B cell (primary cell): ENCODE measurements at regions not wholly inside any gene's neighbourhood (a gene's known extent, or its start where the extent isn't known, plus 50 kb on each side); places are given as distances from the start of the nearest gene placed in this dataset.

ENCODE experiments used
- ATAC-seq: fragments of 200-7000 bp; cut with Tn5 transposase; one replicate; pipeline ENCODE4 v1.10.0; 2021; ENCODE audit warnings: low read depth, mild to moderate bottlenecking, moderate number of reproducible peaks, moderate library complexity
- CTCF ChIA-PET: fragments of 350-600 bp; sonication (Branson Sonifier 250); formaldehyde crosslinking; loops from one replicate; lab custom pipeline; 2021; ENCODE audit warnings: antibody characterized with exemption, inconsistent platforms; lab: Charles Lee
- POLR2A ChIA-PET: fragments of 350-600 bp; sonication (Branson Sonifier 250); formaldehyde crosslinking; loops from one replicate; lab custom pipeline; 2021; ENCODE audit warnings: antibody characterized with exemption; lab: Charles Lee
- DNase-seq: peaks from one replicate; pipeline ENCODE4 v3.0.0; 2013
- H2AFZ ChIP-seq: 2 replicates; pipeline ENCODE4 v1.6.1; 2012; ENCODE audit warnings: mild to moderate bottlenecking, low read depth, low read length; ENCODE audit not compliant: insufficient read depth, poor library complexity, severe bottlenecking
- H3K27ac ChIP-seq, 2 donors: 1 replicate in 1 of 2; 2 replicates in 1 of 2; pipeline ENCODE4 v1.5.1; 2012 to 2013; ENCODE audit warnings: low read length in 2 of 2, mild to moderate bottlenecking in 2 of 2, moderate library complexity in 1 of 2
- H3K27me3 ChIP-seq, 4 experiments: fragments of 200-600 bp in 1 of 4; sonication (generic) in 1 of 4; replicated peaks in 1 of 4; 1 replicate in 2 of 4; 2 replicates in 2 of 4; pipeline versions ENCODE4 v1.6.1 to v1.7.0; 2013 to 2016; ENCODE audit warnings: low read length in 3 of 4, mild to moderate bottlenecking in 2 of 4, mixed read lengths in 1 of 4, moderate library complexity in 1 of 4; ENCODE audit not compliant: insufficient read depth in 4 of 4, control insufficient read depth in 3 of 4; ENCODE audit errors: control extremely low read depth in 1 of 4
- H3K36me3 ChIP-seq, 2 experiments: replicated peaks in 1 of 2; 1 replicate in 1 of 2; 2 replicates in 1 of 2; pipeline versions ENCODE4 v1.6.1 to v1.7.1; 2013; ENCODE audit warnings: low read length in 1 of 2; ENCODE audit not compliant: insufficient read depth in 2 of 2, control insufficient read depth in 1 of 2; ENCODE audit errors: control extremely low read depth in 1 of 2, extremely low read depth in 1 of 2
- H3K4me1 ChIP-seq, 2 donors: fragments of 200-600 bp in 1 of 2; sonication (generic) in 1 of 2; 1 replicate in 1 of 2; 2 replicates in 1 of 2; pipeline versions ENCODE4 v1.5.1 to v1.6.1; 2013 to 2017; ENCODE audit warnings: low read length in 2 of 2; ENCODE audit not compliant: control insufficient read depth in 2 of 2, insufficient read depth in 2 of 2
- H3K4me2 ChIP-seq: replicated peaks from 2 replicates; pipeline ENCODE3; 2012; ENCODE audit warnings: mild to moderate bottlenecking, low read depth, low read length; ENCODE audit not compliant: poor library complexity, severe bottlenecking
- H3K4me3 ChIP-seq, 5 experiments: fragments of 200-600 bp in 1 of 5; sonication (generic) in 1 of 5; 1 replicate in 3 of 5; 2 replicates in 2 of 5; pipeline versions ENCODE4 v1.5.1 to v1.7.0; 2011 to 2016; ENCODE audit warnings: low read length in 4 of 5, mild to moderate bottlenecking in 4 of 5, low read depth in 2 of 5, control low read depth in 1 of 5, moderate library complexity in 1 of 5; ENCODE audit not compliant: insufficient read depth in 1 of 5; ENCODE audit errors: control extremely low read depth in 1 of 5, extremely low read depth in 1 of 5
- H3K79me2 ChIP-seq: fragments of 200-600 bp; sonication (generic); one replicate; pipeline ENCODE4 v1.6.0; 2016; ENCODE audit warnings: low read length; ENCODE audit not compliant: control insufficient read depth, insufficient read depth
- H3K9ac ChIP-seq: fragments of 200-600 bp; sonication (generic); 2 replicates; pipeline ENCODE4 v1.6.1; 2017; ENCODE audit warnings: mild to moderate bottlenecking, low read length, moderate library complexity
- H3K9me3 ChIP-seq, 3 donors: one replicate each; pipeline versions ENCODE4 v1.6.1 to v1.7.1; 2013; ENCODE audit warnings: low read length in 2 of 3; ENCODE audit not compliant: control insufficient read depth in 2 of 3, insufficient read depth in 1 of 3; ENCODE audit errors: control extremely low read depth in 1 of 3
- H4K20me1 ChIP-seq: 2 replicates; pipeline ENCODE4 v1.6.0; 2012; ENCODE audit warnings: mild to moderate bottlenecking, low read length; ENCODE audit not compliant: insufficient read depth, control insufficient read depth, poor library complexity, severe bottlenecking
- H3K27ac Mint-ChIP-seq: one replicate; pipeline ENCODE4 v1.8.0; 2021; ENCODE audit warnings: mixed read lengths
- H3K27me3 Mint-ChIP-seq: one replicate; pipeline ENCODE4 v1.8.0; 2021; ENCODE audit warnings: mixed read lengths
- H3K4me1 Mint-ChIP-seq: one replicate; pipeline ENCODE4 v1.8.0; 2021; ENCODE audit warnings: mixed read lengths
- H3K4me3 Mint-ChIP-seq: one replicate; pipeline ENCODE4 v1.8.0; 2021; ENCODE audit warnings: mixed read lengths
- H3K9me3 Mint-ChIP-seq: one replicate; pipeline ENCODE4 v1.8.0; 2022; ENCODE audit warnings: mixed read lengths; ENCODE audit not compliant: insufficient read depth
- CTCF ChIP-seq: fragments of 200-600 bp; IDR thresholded peaks from one replicate; pipeline ENCODE4 v1.8.0; 2022; ENCODE audit warnings: antibody characterized with exemption, mild to moderate bottlenecking
- EZH2 ChIP-seq: IDR thresholded peaks from 2 replicates; pipeline ENCODE4 v1.6.1; 2012; ENCODE audit warnings: borderline replicate concordance, low read depth, mild to moderate bottlenecking, moderate library complexity, low read length; ENCODE audit not compliant: insufficient read depth, poor library complexity, severe bottlenecking
- WGBS: methylation state at CpG from one replicate; pipeline ENCODE4 v1.1.5; 2013; ENCODE audit warnings: missing lambda C conversion rate; ENCODE audit not compliant: insufficient coverage; 5-methylcytosine and 5-hydroxymethylcytosine counted together
- intact Hi-C: fragments of 100-400 bp; cut with micrococcal nuclease; formaldehyde crosslinking; loops from one replicate; pipeline ENCODE4 v1.10.0; 2022

- TF ChIP-seq EZH2: no peak
- H3K27me3 ChIP-seq: no peaks in the 10 kb centered on the region
- no peak overlapping the region for H3K4me2 ChIP-seq
- no peaks in the 10 kb centered on the region for H3K9me3 Mint-ChIP-seq
- ChIA-PET CTCF (no interaction called here), POLR2A (no interaction called here)
- H3K4me3 Mint-ChIP-seq: no peak overlapping the region
- H3K27ac Mint-ChIP-seq: no peak overlapping the region
- H3K4me1 Mint-ChIP-seq: no peaks in the 10 kb centered on the region
- H3K27ac ChIP-seq: no peak overlapping the region
- no peaks in the 10 kb centered on the region for H3K4me1 ChIP-seq
- no peak for ATAC-seq
- no peaks in the 10 kb centered on the region for H3K79me2 ChIP-seq
- no peak overlapping the region for H2AFZ ChIP-seq
- H4K20me1 ChIP-seq: no peaks in the 10 kb centered on the region
- no peaks in the 10 kb centered on the region for H3K9me3 ChIP-seq
- peaks cover 43% of the 10 kb centered on the region for H3K27me3 Mint-ChIP-seq
- H3K36me3 ChIP-seq: no peaks in the 10 kb centered on the region
- H3K4me3 ChIP-seq: no peak overlapping the region
- DNase-seq: no peak
- intact Hi-C loops: no loop called here
- H3K9ac ChIP-seq: no peak overlapping the region
Measured at GRCh38 chr6:16974387-16974673, 127.5 kb upstream of the STMND1 start.

GRCh38 chr6:16973545-16974386 lies 128.1 kb upstream of the STMND1 start:
- H3K4me2 ChIP-seq: no peak overlapping the region

More at GRCh38 chr6:16973545-16974386, 128.1 kb upstream of the STMND1 start:
- Histone ChIP-seq H3K4me3 (no peak overlapping the region), H4K20me1 (no peaks in the 10 kb centered on the region), H3K27me3 (no peaks in the 10 kb centered on the region), H3K9ac (no peak overlapping the region), H2AFZ (no peak overlapping the region), H3K79me2 (no peaks in the 10 kb centered on the region), H3K4me1 (no peaks in the 10 kb centered on the region), H3K27ac (no peak overlapping the region), H3K9me3 (no peaks in the 10 kb centered on the region), H3K36me3 (no peaks in the 10 kb centered on the region)
- H3K9me3 Mint-ChIP-seq: no peaks in the 10 kb centered on the region
- no peak overlapping the region for H3K27ac Mint-ChIP-seq
- intact Hi-C loops: no loop called here
- H3K4me3 Mint-ChIP-seq: no peak overlapping the region
- ChIA-PET CTCF (no interaction called here), POLR2A (no interaction called here)
- no peak for TF ChIP-seq CTCF
- no peak for TF ChIP-seq EZH2
- H3K4me1 Mint-ChIP-seq: no peaks in the 10 kb centered on the region
- WGBS: 91% methylated on average over 7 of the region's 12 CpGs
- DNase-seq (no peak), ATAC-seq (no peak)
- H3K27me3 Mint-ChIP-seq: peaks cover 37% of the 10 kb centered on the region
